Nephron (organoid): ENCODE measurements at regions not wholly inside any gene's neighbourhood (a gene's known extent, or its start where the extent isn't known, plus 50 kb on each side); places are given as distances from the start of the nearest gene placed in this dataset.

ENCODE experiments used
- H3K27ac Mint-ChIP-seq, 3 experiments: 2 replicates each; pipeline ENCODE4 v1.8.0; 2020; ENCODE audit warnings: mixed read lengths in 3 of 3, mild to moderate bottlenecking in 2 of 3, moderate library complexity in 1 of 3
- H3K27me3 Mint-ChIP-seq: 2 replicates; pipeline ENCODE4 v1.8.0; 2021; ENCODE audit warnings: low read depth, mild to moderate bottlenecking, moderate library complexity, mixed read lengths
- H3K36me3 Mint-ChIP-seq: 2 replicates; pipeline ENCODE4 v1.8.0; 2020; ENCODE audit warnings: low read depth, mixed read lengths
- H3K4me1 Mint-ChIP-seq: 2 replicates; pipeline ENCODE4 v1.8.0; 2020; ENCODE audit warnings: mixed read lengths
- H3K4me3 Mint-ChIP-seq, 3 experiments: 2 replicates each; pipeline ENCODE4 v1.8.0; 2020; ENCODE audit warnings: mild to moderate bottlenecking in 3 of 3, mixed read lengths in 3 of 3, moderate library complexity in 2 of 3
- H3K9me3 Mint-ChIP-seq: 2 replicates; pipeline ENCODE4 v1.8.0; 2020; ENCODE audit warnings: mixed read lengths
- CTCF ChIP-seq, 3 experiments: fragments of 200-600 bp; sonication (generic); IDR thresholded peaks; one replicate each; pipeline ENCODE4 v1.5.0; 2021; ENCODE audit warnings: antibody characterized with exemption in 3 of 3; ENCODE audit not compliant: unreplicated experiment in 3 of 3

- TF ChIP-seq CTCF (IDR thresholded peaks at IDR 0.05; ENCODE audit: unreplicated experiment in 3 of 3) = no peak
- Mint-ChIP-seq H3K4me1 (no peaks in the 10 kb centered on the region), H3K27ac (no peak overlapping the region), H3K4me3 (no peak overlapping the region), H3K27me3 (no peaks in the 10 kb centered on the region), H3K36me3 (no peaks in the 10 kb centered on the region), H3K9me3 (peaks cover 21% of the 10 kb centered on the region)
Measured at GRCh38 chr10:83343676-83344075, 795.6 kb upstream of the GHITM start.

GRCh38 chr10:83346266-83346910, 792.9 kb upstream of the GHITM start:
- H3K27me3 Mint-ChIP-seq = no peaks in the 10 kb centered on the region
- no peak overlapping the region for H3K27ac Mint-ChIP-seq
- H3K9me3 Mint-ChIP-seq = peaks cover 7% of the 10 kb centered on the region
- H3K4me1 Mint-ChIP-seq = no peaks in the 10 kb centered on the region
- H3K4me3 Mint-ChIP-seq = no peak overlapping the region
- no peaks in the 10 kb centered on the region for H3K36me3 Mint-ChIP-seq
- TF ChIP-seq CTCF (IDR thresholded peaks at IDR 0.05; ENCODE audit: unreplicated experiment in 3 of 3) = no peak

DNA sequence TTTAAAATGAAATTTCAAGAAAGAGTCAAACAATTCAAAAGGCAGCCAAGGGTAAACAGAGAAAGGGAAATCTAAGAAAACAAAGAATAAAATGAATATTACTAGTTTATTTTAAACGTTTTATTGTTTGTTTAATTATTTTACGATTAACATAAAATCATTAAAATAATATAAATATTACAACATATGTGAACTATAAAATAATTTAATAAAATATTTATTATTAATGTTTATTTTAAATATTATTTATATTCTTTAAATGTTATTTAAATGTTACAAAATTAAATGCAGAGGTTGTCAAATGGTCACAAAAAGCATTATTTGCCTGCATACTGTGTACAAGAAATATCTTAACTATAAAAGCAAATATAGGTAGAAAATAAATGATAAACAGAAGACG, 786.7 kb upstream of the GHITM start:
- Mint-ChIP-seq H3K27me3 (no peaks in the 10 kb centered on the region), H3K36me3 (no peaks in the 10 kb centered on the region), H3K27ac (no peak overlapping the region), H3K4me1 (no peaks in the 10 kb centered on the region), H3K9me3 (peaks cover 12% of the 10 kb centered on the region), H3K4me3 (no peak overlapping the region)
- TF ChIP-seq CTCF (IDR thresholded peaks at IDR 0.05; ENCODE audit: unreplicated experiment in 3 of 3) = no peak

DNA sequence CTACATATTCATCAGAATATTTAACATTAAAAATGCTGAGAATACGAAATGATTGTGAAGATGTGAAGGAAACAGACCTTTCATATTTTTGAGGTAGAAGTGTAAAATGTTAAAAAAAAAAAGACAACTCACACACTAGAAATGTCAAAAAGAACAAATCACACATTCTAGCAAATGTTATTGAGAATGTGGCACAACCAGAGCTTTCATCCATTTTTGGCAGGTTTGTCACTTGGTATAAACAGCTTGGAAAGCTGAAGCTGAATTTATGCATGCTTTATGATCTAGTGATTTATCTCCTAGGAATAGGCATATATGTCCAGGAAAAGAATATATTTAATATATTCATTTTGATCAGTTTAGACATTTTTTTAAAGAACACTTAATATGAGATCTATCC, 784.9 kb upstream of the GHITM start:
- no peaks in the 10 kb centered on the region for H3K27me3 Mint-ChIP-seq
- TF ChIP-seq CTCF (IDR thresholded peaks at IDR 0.05; ENCODE audit: unreplicated experiment in 3 of 3) = no peak
- H3K4me3 Mint-ChIP-seq = no peak overlapping the region
- no peak overlapping the region for H3K27ac Mint-ChIP-seq
- H3K4me1 Mint-ChIP-seq = no peaks in the 10 kb centered on the region
- H3K36me3 Mint-ChIP-seq = no peaks in the 10 kb centered on the region
- peaks cover 19% of the 10 kb centered on the region for H3K9me3 Mint-ChIP-seq

DNA sequence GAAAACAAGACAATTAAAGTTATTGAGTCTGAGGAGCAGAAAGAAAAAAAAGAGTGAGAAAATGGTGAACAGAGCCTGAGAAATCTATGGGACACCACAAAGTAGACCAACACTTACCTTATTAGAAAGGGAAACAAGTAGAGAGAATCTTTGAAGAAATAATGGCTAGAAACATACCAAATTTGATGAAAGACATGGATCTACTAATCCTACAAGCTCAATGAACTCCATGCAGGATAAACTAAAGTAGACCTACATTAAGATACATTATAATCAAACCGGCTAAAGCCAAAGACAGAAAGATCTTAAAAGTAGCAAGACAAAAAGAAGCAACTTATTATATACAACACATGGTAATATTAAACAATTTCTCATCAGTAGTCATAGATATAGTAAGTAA, 782.3 kb upstream of the GHITM start:
- peaks cover 28% of the 10 kb centered on the region for H3K9me3 Mint-ChIP-seq
- no peak overlapping the region for H3K27ac Mint-ChIP-seq
- no peaks in the 10 kb centered on the region for H3K4me1 Mint-ChIP-seq
- H3K4me3 Mint-ChIP-seq = no peak overlapping the region
- no peaks in the 10 kb centered on the region for H3K36me3 Mint-ChIP-seq
- TF ChIP-seq CTCF (IDR thresholded peaks at IDR 0.05; ENCODE audit: unreplicated experiment in 3 of 3) = no peak
- no peaks in the 10 kb centered on the region for H3K27me3 Mint-ChIP-seq

GRCh38 chr10:83357627-83358026, 781.7 kb upstream of the GHITM start:
- no peak overlapping the region for H3K27ac Mint-ChIP-seq
- H3K27me3 Mint-ChIP-seq = no peaks in the 10 kb centered on the region
- no peaks in the 10 kb centered on the region for H3K4me1 Mint-ChIP-seq
- no peak for TF ChIP-seq CTCF (IDR thresholded peaks at IDR 0.05; ENCODE audit: unreplicated experiment in 3 of 3)
- H3K4me3 Mint-ChIP-seq = no peak overlapping the region
- peaks cover 32% of the 10 kb centered on the region for H3K9me3 Mint-ChIP-seq
- H3K36me3 Mint-ChIP-seq = no peaks in the 10 kb centered on the region
